CD4-positive, alpha-beta T cell treated with Interleukin-17A for 4 hours (primary cell): ENCODE measurements at regions not wholly inside any gene's neighbourhood (a gene's known extent, or its start where the extent isn't known, plus 50 kb on each side); places are given as distances from the start of the nearest gene placed in this dataset.
"Not testable (repeated sequence)": the region's sequence is repeated elsewhere in the genome, so short reads cannot be mapped to it uniquely, and the experiment has no call there.

Experiments
- DNase-seq: peaks from one replicate; pipeline ENCODE4 v3.0.0-alpha.2; 2020; ENCODE audit warnings: mixed read lengths

GRCh38 chr15:35697549-35698299 lies 151.8 kb upstream of the DPH6 start:
- no peak for DNase-seq

- no peak for DNase-seq
These were observed 152.4 kb upstream of the DPH6 start for GRCh38 chr15:35698331-35698730.

- no peak for DNase-seq
These were observed 153.1 kb upstream of the DPH6 start for GRCh38 chr15:35698966-35699575.

GRCh38 chr15:35700091-35700593 lies 154.2 kb upstream of the DPH6 start:
- not testable (repeated sequence) for DNase-seq

GRCh38 chr15:35701402-35702046 lies 155.6 kb upstream of the DPH6 start:
- DNase-seq: no peak

- DNase-seq: no peak
These were observed 157.1 kb upstream of the DPH6 start for GRCh38 chr15:35702946-35703495.

- DNase-seq: no peak
These were observed 159.3 kb upstream of the DPH6 start for GRCh38 chr15:35705030-35705883.

- DNase-seq: no peak
These were observed 160.1 kb upstream of the DPH6 start for GRCh38 chr15:35705884-35706585.

- DNase-seq: no peak
These were observed 167.0 kb upstream of the DPH6 start for GRCh38 chr15:35712956-35713355.

- DNase-seq: no peak
These were observed 167.8 kb upstream of the DPH6 start for GRCh38 chr15:35713733-35714132.

- DNase-seq: no peak
These were observed 171.8 kb upstream of the DPH6 start for GRCh38 chr15:35717721-35718120.

- no peak for DNase-seq
These were observed 174.1 kb upstream of the DPH6 start for GRCh38 chr15:35720019-35720418.

GRCh38 chr15:35720984-35721383 lies 175.0 kb upstream of the DPH6 start:
- no peak for DNase-seq

- DNase-seq: no peak
These were observed 175.8 kb upstream of the DPH6 start for GRCh38 chr15:35721751-35722150.

- DNase-seq: no peak
These were observed 176.5 kb upstream of the DPH6 start for GRCh38 chr15:35722501-35722900.

GRCh38 chr15:35723120-35723847 lies 177.3 kb upstream of the DPH6 start:
- no peak for DNase-seq

- no peak for DNase-seq
These were observed 177.9 kb upstream of the DPH6 start for GRCh38 chr15:35723852-35724251.

GRCh38 chr15:35724626-35725025 lies 178.7 kb upstream of the DPH6 start:
- no peak for DNase-seq

GRCh38 chr15:35725353-35725752 lies 179.4 kb upstream of the DPH6 start:
- no peak for DNase-seq

- no peak for DNase-seq
These were observed 181.7 kb upstream of the DPH6 start for GRCh38 chr15:35727627-35728026.

GRCh38 chr15:35728219-35728940 lies 182.4 kb upstream of the DPH6 start:
- no peak for DNase-seq
